ENCODE measurements at regions not wholly inside any gene's neighbourhood (a gene's known extent, or its start where the extent isn't known, plus 50 kb on each side); places are given as distances from the start of the nearest gene placed in this dataset.

DNA sequence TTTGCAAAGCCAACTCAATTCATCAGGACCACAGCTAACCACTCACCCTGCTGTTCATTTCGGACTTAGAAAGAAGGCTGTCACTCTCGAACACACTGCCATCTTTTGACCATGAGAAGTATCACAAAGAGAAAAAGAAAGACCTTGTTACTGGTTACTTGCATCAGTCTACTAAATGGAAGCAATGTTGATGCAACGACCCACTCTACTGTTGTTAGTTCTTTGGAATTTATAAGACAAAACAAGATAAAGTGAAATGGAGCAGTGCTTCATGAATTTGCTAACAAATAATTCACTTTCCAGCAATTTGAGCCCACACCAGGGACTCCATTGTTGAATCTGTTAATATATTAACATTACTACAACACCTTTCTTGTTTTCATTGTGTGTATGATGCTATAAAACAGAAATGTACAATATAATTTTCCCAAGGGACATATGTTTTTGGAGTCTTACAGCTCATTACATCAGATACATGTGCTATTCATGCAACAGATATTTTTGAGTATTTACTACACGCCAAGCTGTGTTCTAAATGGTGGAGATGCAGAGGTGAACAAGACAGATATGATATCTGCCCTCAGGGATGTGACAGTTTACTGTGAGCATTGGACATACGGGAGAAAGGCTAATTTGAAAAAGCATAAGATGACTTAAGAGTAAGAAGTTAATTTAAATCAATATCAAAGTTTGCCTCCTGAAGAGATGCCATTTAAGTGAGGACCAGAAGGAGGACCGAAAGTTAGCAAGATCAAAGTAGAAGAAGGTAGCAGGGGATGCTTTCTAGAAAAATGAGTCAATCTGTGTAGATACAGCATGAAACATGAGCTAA, 87.2 kb downstream of the AREG start:
- TF ChIP-seq CTCF (IDR thresholded peaks at IDR 0.05) (peak in 5 of 6 experiments; percentile 22 to 75 (median 56)), POLR2A (IDR thresholded peaks at IDR 0.05) (no peak)
